NB4 (cell line): ENCODE measurements at regions not wholly inside any gene's neighbourhood (a gene's known extent, or its start where the extent isn't known, plus 50 kb on each side); places are given as distances from the start of the nearest gene placed in this dataset.

Source experiments
- DNase-seq: peaks from one replicate; pipeline ENCODE4 v3.0.0; 2010; ENCODE audit warnings: low read depth
- H3K4me3 ChIP-seq: one replicate; pipeline ENCODE4 v1.5.1; 2011; ENCODE audit warnings: mild to moderate bottlenecking, low read depth, low read length, moderate library complexity
- CTCF ChIP-seq: IDR thresholded peaks from one replicate; pipeline ENCODE4 v1.5.1; 2012; ENCODE audit warnings: low read depth, low read length
- MAX ChIP-seq: IDR thresholded peaks from 2 replicates; pipeline ENCODE4 v1.6.1; 2011; ENCODE audit warnings: low read depth, low read length
- MYC ChIP-seq: IDR thresholded peaks from 2 replicates; pipeline ENCODE4 v1.6.1; 2011; ENCODE audit warnings: low read depth, low read length
- POLR2A ChIP-seq: IDR thresholded peaks from 2 replicates; pipeline ENCODE4 v1.6.1; 2011; ENCODE audit warnings: mild to moderate bottlenecking; ENCODE audit not compliant: insufficient read length; ENCODE audit errors: extremely low read depth

- no peak for DNase-seq
- TF ChIP-seq CTCF (no peak), POLR2A (no peak), MAX (no peak), MYC (no peak)
- no peak overlapping the region for H3K4me3 ChIP-seq
Observed at GRCh38 chr1:199226163-199226562, 587.3 kb downstream of the PTPRC start.

- peak; percentile 47 for DNase-seq
- no peak for TF ChIP-seq MAX
- TF ChIP-seq POLR2A = no peak
- TF ChIP-seq CTCF = no peak
- TF ChIP-seq MYC = no peak
- H3K4me3 ChIP-seq = no peak overlapping the region
Observed at GRCh38 chr1:199242147-199242546, 603.3 kb downstream of the PTPRC start.

- no peak for TF ChIP-seq MAX
- TF ChIP-seq POLR2A = peak; percentile 18
- no peak for TF ChIP-seq CTCF
- no peak for TF ChIP-seq MYC
- DNase-seq = peak; percentile 7
- no peak overlapping the region for H3K4me3 ChIP-seq
Observed at GRCh38 chr1:199242601-199243000, 603.8 kb downstream of the PTPRC start.

- peak; percentile 80 for DNase-seq
- H3K4me3 ChIP-seq = no peak overlapping the region
- TF ChIP-seq MYC = peak; percentile 87
- TF ChIP-seq MAX = peak; percentile 81
- peak; percentile 68 for TF ChIP-seq CTCF
- TF ChIP-seq POLR2A = no peak
Observed at GRCh38 chr1:199243423-199244061, 604.7 kb downstream of the PTPRC start.

- no peak for DNase-seq
- no peak for TF ChIP-seq MYC
- no peak for TF ChIP-seq POLR2A
- TF ChIP-seq CTCF = no peak
- TF ChIP-seq MAX = no peak
- no peak overlapping the region for H3K4me3 ChIP-seq
Observed at GRCh38 chr1:199245946-199246345, 607.1 kb downstream of the PTPRC start.

- no peak for TF ChIP-seq MYC
- no peak for TF ChIP-seq MAX
- TF ChIP-seq CTCF = no peak
- no peak for TF ChIP-seq POLR2A
- H3K4me3 ChIP-seq = no peak overlapping the region
- no peak for DNase-seq
Observed at GRCh38 chr1:199246716-199247115, 607.9 kb downstream of the PTPRC start.
